WTC11 (cell line): ENCODE measurements at regions not wholly inside any gene's neighbourhood (a gene's known extent, or its start where the extent isn't known, plus 50 kb on each side); places are given as distances from the start of the nearest gene placed in this dataset.

Experiments
- ATAC-seq: fragments of 200-7000 bp; cut with Tn5 transposase; 2 replicates; pipeline ENCODE4 v1.10.0; 2021; ENCODE audit warnings: mild to moderate bottlenecking, moderate library complexity
- CTCF ChIA-PET: fragments of 300-600 bp; sonication (Branson Sonifier 250); formaldehyde crosslinking; loops from one replicate; lab custom pipeline; 2021; ENCODE audit warnings: antibody characterized with exemption; lab: Charles Lee
- POLR2A ChIA-PET: fragments of 350-600 bp; sonication (Branson Sonifier 250); formaldehyde crosslinking; loops from one replicate; lab custom pipeline; 2021; ENCODE audit warnings: antibody characterized with exemption; lab: Charles Lee
- DNase-seq: peaks from one replicate; pipeline ENCODE4 v3.0.0; 2021; ENCODE audit warnings: low spot score
- H3K27ac Mint-ChIP-seq: 2 replicates; pipeline ENCODE4 v1.8.0; 2021; ENCODE audit warnings: mixed read lengths
- H3K27me3 Mint-ChIP-seq: 2 replicates; pipeline ENCODE4 v1.8.0; 2021; ENCODE audit warnings: low read depth, mild to moderate bottlenecking, moderate library complexity, mixed read lengths
- H3K36me3 Mint-ChIP-seq: 2 replicates; pipeline ENCODE4 v1.8.0; 2021; ENCODE audit warnings: mixed read lengths
- H3K4me1 Mint-ChIP-seq: 2 replicates; pipeline ENCODE4 v1.8.0; 2022; ENCODE audit warnings: mixed read lengths
- H3K4me3 Mint-ChIP-seq: 2 replicates; pipeline ENCODE4 v1.8.0; 2021; ENCODE audit warnings: mild to moderate bottlenecking, moderate library complexity, mixed read lengths
- H3K9me3 Mint-ChIP-seq: 2 replicates; pipeline ENCODE4 v1.8.0; 2021; ENCODE audit warnings: mixed read lengths
- CBFB ChIP-seq: sonication (generic); formaldehyde crosslinking; IDR thresholded peaks from 2 replicates; pipeline ENCODE4 v1.8.1; 2022; ENCODE audit warnings: mild to moderate bottlenecking, low read depth, missing genetic modification reagents
- CREM ChIP-seq: sonication (generic); formaldehyde crosslinking; IDR thresholded peaks from 2 replicates; pipeline ENCODE4 v1.8.1; 2022; ENCODE audit warnings: mild to moderate bottlenecking, missing genetic modification reagents, moderate library complexity
- E2F4 ChIP-seq: sonication (generic); formaldehyde crosslinking; IDR thresholded peaks from 2 replicates; pipeline ENCODE4 v1.8.1; 2022; ENCODE audit warnings: low read depth, mild to moderate bottlenecking, moderate library complexity, missing genetic modification reagents, borderline replicate concordance
- ERG ChIP-seq: fragments of 250-450 bp; sonication (Bioruptor Pico); IDR thresholded peaks from 2 replicates; pipeline ENCODE4 v1.8.0; 2021; ENCODE audit warnings: mild to moderate bottlenecking
- GABPB1 ChIP-seq: sonication (generic); formaldehyde crosslinking; IDR thresholded peaks from 2 replicates; pipeline ENCODE4 v1.8.1; 2023; ENCODE audit warnings: mild to moderate bottlenecking, missing genetic modification reagents
- IRF1 ChIP-seq: sonication (generic); formaldehyde crosslinking; IDR thresholded peaks from 2 replicates; pipeline ENCODE4 v1.8.0; 2023; ENCODE audit warnings: missing genetic modification reagents
- MYBL2 ChIP-seq: sonication (generic); formaldehyde crosslinking; IDR thresholded peaks from 2 replicates; pipeline ENCODE4 v1.8.1; 2023; ENCODE audit warnings: mild to moderate bottlenecking, moderate library complexity, missing genetic modification reagents
- PRDM15 ChIP-seq: sonication (generic); formaldehyde crosslinking; IDR thresholded peaks from 2 replicates; pipeline ENCODE4 v1.8.0; 2022; ENCODE audit warnings: missing genetic modification reagents
- RORB ChIP-seq: fragments of 250-450 bp; sonication (Bioruptor Pico); IDR thresholded peaks from 2 replicates; pipeline ENCODE4 v1.9.0; 2021; ENCODE audit warnings: mild to moderate bottlenecking
- SOX15 ChIP-seq: fragments of 250-450 bp; sonication (Bioruptor Pico); IDR thresholded peaks from 2 replicates; pipeline ENCODE4 v1.9.0; 2021; ENCODE audit warnings: mild to moderate bottlenecking
- ZNF263 ChIP-seq: sonication (generic); formaldehyde crosslinking; IDR thresholded peaks from 2 replicates; pipeline ENCODE4 v1.8.1; 2022; ENCODE audit warnings: low read depth, mild to moderate bottlenecking, moderate library complexity, missing genetic modification reagents
- TF ChIP-seq, protein P1 (sequence below): fragments of 250-450 bp; sonication (Bioruptor Pico); IDR thresholded peaks from 2 replicates; pipeline ENCODE4 v1.9.0; 2021; ENCODE audit warnings: mild to moderate bottlenecking
- TF ChIP-seq, protein P2 (sequence below): sonication (generic); formaldehyde crosslinking; IDR thresholded peaks from 2 replicates; pipeline ENCODE4 v1.8.1; 2023; ENCODE audit warnings: mild to moderate bottlenecking, missing genetic modification reagents, moderate library complexity
- TF ChIP-seq, protein P3 (sequence below): fragments of 250-450 bp; sonication (Bioruptor Pico); IDR thresholded peaks from 2 replicates; pipeline ENCODE4 v1.9.0; 2021; ENCODE audit warnings: moderate library complexity, mild to moderate bottlenecking, inconsistent platforms, borderline replicate concordance

- no peaks in the 10 kb centered on the region for H3K27me3 Mint-ChIP-seq
- no peak for ATAC-seq
- H3K27ac Mint-ChIP-seq, result no peak overlapping the region
- H3K36me3 Mint-ChIP-seq, result peaks cover 2% of the 10 kb centered on the region
- peaks cover 8% of the 10 kb centered on the region for H3K9me3 Mint-ChIP-seq
- POLR2A ChIA-PET, result no interaction called here
- H3K4me3 Mint-ChIP-seq, result no peak overlapping the region
- CTCF ChIA-PET, result no interaction called here
- no peaks in the 10 kb centered on the region; the same call in 1 of the 2 replicates for H3K4me1 Mint-ChIP-seq
- no peak for DNase-seq
- TF ChIP-seq, protein P1, sequence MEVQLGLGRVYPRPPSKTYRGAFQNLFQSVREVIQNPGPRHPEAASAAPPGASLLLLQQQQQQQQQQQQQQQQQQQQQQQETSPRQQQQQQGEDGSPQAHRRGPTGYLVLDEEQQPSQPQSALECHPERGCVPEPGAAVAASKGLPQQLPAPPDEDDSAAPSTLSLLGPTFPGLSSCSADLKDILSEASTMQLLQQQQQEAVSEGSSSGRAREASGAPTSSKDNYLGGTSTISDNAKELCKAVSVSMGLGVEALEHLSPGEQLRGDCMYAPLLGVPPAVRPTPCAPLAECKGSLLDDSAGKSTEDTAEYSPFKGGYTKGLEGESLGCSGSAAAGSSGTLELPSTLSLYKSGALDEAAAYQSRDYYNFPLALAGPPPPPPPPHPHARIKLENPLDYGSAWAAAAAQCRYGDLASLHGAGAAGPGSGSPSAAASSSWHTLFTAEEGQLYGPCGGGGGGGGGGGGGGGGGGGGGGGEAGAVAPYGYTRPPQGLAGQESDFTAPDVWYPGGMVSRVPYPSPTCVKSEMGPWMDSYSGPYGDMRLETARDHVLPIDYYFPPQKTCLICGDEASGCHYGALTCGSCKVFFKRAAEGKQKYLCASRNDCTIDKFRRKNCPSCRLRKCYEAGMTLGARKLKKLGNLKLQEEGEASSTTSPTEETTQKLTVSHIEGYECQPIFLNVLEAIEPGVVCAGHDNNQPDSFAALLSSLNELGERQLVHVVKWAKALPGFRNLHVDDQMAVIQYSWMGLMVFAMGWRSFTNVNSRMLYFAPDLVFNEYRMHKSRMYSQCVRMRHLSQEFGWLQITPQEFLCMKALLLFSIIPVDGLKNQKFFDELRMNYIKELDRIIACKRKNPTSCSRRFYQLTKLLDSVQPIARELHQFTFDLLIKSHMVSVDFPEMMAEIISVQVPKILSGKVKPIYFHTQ (CRISPR knock-in tag), result no peak
- TF ChIP-seq CBFB (CRISPR knock-in tag), result no peak
- no peak for TF ChIP-seq PRDM15 (CRISPR knock-in tag)
- TF ChIP-seq E2F4 (CRISPR knock-in tag), result no peak
- no peak for TF ChIP-seq IRF1 (CRISPR knock-in tag)
- TF ChIP-seq GABPB1 (CRISPR knock-in tag), result no peak
Observed at GRCh38 chr18:39178166-39178565, 1612.6 kb upstream of the CELF4 start.

DNA sequence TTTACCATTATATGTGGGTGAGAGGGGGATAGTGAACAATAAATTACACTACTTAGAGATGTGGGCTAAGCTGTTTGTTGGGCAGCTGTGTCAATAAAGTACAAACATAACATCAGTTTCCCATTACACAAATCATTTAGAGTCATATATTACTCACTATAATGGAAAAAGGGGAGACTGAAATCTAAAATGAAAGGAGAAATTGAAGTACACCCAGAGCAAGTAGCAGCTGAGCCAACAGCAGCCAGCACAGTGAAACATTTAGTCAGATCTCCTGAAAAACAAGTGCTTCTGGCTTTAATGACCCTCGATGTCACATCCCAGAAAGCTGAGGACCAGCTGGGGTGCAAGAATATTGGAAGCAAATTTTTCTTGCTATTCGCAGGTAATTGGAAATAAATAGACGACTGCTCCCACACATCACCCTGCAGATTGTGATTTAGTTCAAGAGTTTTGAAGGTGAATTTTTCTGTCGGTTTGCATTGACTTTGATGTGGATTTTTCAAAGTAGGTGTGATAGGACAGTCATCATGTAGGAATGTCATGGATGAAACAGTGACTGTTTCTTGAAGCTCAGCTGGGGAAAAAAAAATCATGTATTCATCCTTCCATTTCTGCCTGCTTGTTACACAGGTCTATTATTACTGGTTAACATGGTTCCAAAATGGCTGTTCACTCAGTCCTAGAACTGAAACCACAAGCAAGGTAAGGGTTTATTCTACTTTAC lies 1607.3 kb upstream of the CELF4 start:
- ATAC-seq, result no peak
- no peak for DNase-seq
- peaks cover 24% of the 10 kb centered on the region for H3K4me1 Mint-ChIP-seq
- H3K27ac Mint-ChIP-seq, result no peak overlapping the region
- peaks cover 8% of the 10 kb centered on the region for H3K9me3 Mint-ChIP-seq
- H3K36me3 Mint-ChIP-seq, result peaks cover 2% of the 10 kb centered on the region
- ChIA-PET POLR2A (no interaction called here), CTCF (interaction anchor here (0.6 kb wide), 1 partner anchor 210 kb away, joined by 3 read pairs; no protein-coding TSS in a partner anchor)
- H3K4me3 Mint-ChIP-seq, result no peak overlapping the region
- TF ChIP-seq SOX15 (CRISPR knock-in tag) (no peak), RORB (CRISPR knock-in tag) (no peak), CREM (CRISPR knock-in tag) (no peak), MYBL2 (CRISPR knock-in tag) (no peak), ZNF263 (CRISPR knock-in tag) (no peak), ERG (CRISPR knock-in tag) (no peak)
- TF ChIP-seq, protein P2, sequence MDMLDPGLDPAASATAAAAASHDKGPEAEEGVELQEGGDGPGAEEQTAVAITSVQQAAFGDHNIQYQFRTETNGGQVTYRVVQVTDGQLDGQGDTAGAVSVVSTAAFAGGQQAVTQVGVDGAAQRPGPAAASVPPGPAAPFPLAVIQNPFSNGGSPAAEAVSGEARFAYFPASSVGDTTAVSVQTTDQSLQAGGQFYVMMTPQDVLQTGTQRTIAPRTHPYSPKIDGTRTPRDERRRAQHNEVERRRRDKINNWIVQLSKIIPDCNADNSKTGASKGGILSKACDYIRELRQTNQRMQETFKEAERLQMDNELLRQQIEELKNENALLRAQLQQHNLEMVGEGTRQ (CRISPR knock-in tag), result no peak
- TF ChIP-seq, protein P3, sequence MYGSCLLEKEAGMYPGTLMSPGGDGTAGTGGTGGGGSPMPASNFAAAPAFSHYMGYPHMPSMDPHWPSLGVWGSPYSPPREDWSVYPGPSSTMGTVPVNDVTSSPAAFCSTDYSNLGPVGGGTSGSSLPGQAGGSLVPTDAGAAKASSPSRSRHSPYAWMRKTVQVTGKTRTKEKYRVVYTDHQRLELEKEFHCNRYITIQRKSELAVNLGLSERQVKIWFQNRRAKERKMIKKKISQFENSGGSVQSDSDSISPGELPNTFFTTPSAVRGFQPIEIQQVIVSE, result no peak
- H3K27me3 Mint-ChIP-seq, result no peaks in the 10 kb centered on the region
